22Rv1 (cell line): ENCODE measurements at regions not wholly inside any gene's neighbourhood (a gene's known extent, or its start where the extent isn't known, plus 50 kb on each side); places are given as distances from the start of the nearest gene placed in this dataset.

Experiments used
- ZFX ChIP-seq: fragments of 450-650 bp; IDR thresholded peaks from 2 replicates; pipeline ENCODE4 v1.6.1; 2017; ENCODE audit warnings: antibody characterized with exemption, borderline replicate concordance
- TF ChIP-seq, protein P1 (sequence below): fragments of 450-650 bp; IDR thresholded peaks from 2 replicates; pipeline ENCODE4 v1.5.1; 2017; ENCODE audit warnings: mild to moderate bottlenecking

DNA sequence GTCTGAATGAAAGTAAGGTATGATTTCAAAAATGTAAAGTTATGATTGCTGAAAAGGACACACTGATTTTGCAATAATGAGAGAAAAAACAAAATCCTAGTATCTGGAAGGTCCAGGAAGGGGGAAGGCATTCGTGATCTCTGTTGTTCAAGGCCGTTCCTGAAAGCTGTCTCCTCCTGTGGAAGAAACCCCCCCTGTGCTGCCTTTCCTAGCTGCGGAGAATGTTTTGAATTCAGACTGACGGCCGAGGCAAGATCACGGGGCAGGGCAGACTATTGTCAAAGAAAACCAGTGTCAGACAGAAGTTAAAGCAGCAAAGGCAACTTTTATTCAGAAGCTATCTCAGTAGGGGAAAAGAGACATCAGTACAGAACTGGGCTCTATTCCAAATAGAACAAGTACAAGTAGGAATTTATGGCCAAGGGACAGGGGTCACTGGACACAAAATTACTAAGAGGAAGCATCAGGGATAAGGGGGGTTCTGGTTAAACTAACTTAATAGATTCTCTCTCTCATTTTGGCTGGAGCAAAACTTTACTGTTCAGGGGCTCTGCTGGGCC is 61.9 kb upstream of the IGFBPL1 start:
- TF ChIP-seq, protein P1, sequence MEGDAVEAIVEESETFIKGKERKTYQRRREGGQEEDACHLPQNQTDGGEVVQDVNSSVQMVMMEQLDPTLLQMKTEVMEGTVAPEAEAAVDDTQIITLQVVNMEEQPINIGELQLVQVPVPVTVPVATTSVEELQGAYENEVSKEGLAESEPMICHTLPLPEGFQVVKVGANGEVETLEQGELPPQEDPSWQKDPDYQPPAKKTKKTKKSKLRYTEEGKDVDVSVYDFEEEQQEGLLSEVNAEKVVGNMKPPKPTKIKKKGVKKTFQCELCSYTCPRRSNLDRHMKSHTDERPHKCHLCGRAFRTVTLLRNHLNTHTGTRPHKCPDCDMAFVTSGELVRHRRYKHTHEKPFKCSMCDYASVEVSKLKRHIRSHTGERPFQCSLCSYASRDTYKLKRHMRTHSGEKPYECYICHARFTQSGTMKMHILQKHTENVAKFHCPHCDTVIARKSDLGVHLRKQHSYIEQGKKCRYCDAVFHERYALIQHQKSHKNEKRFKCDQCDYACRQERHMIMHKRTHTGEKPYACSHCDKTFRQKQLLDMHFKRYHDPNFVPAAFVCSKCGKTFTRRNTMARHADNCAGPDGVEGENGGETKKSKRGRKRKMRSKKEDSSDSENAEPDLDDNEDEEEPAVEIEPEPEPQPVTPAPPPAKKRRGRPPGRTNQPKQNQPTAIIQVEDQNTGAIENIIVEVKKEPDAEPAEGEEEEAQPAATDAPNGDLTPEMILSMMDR: no peak
- no peak for TF ChIP-seq ZFX
